H1 (cell line): ENCODE measurements at regions not wholly inside any gene's neighbourhood (a gene's known extent, or its start where the extent isn't known, plus 50 kb on each side); places are given as distances from the start of the nearest gene placed in this dataset.
"Not testable (repeated sequence)": the region's sequence is repeated elsewhere in the genome, so short reads cannot be mapped to it uniquely, and the experiment has no call there.

Experiments used
- CTCF ChIA-PET: fragments of 300-600 bp; sonication (Branson Sonifier 250); formaldehyde crosslinking; loops from one replicate; lab custom pipeline; 2021; ENCODE audit not compliant: partially characterized antibody; lab: Charles Lee
- POLR2A ChIA-PET: fragments of 300-600 bp; sonication (Branson Sonifier 250); formaldehyde crosslinking; loops from one replicate; lab custom pipeline; 2021; ENCODE audit warnings: inconsistent platforms; ENCODE audit not compliant: partially characterized antibody; lab: Charles Lee
- DNase-seq, 2 experiments: peaks; one replicate each; pipeline versions ENCODE4 v3.0.0 to v3.0.0-alpha.2; 2010 to 2022; ENCODE audit warnings: low spot score in 2 of 2, low read depth in 1 of 2, mixed read lengths in 1 of 2
- FAIRE-seq: peaks from 2 replicates; lab custom pipeline; 2011; peaks lifted over from hg19 to GRCh38; lab: Jason Lieb, UNC
- H2AFZ ChIP-seq: 2 replicates; pipeline ENCODE4 v1.8.1; 2012; ENCODE audit warnings: low read length, inconsistent platforms
- H2AK5ac ChIP-seq: 2 replicates; pipeline ENCODE4 v1.6.1; 2013; ENCODE audit warnings: low read depth, low read length
- H2BK120ac ChIP-seq: replicated peaks from 2 replicates; pipeline ENCODE3; 2013; ENCODE audit warnings: low read depth, low read length, inconsistent platforms
- H2BK12ac ChIP-seq: 2 replicates; pipeline ENCODE4 v1.6.1; 2013; ENCODE audit warnings: low read depth, low read length
- H2BK15ac ChIP-seq: 2 replicates; pipeline ENCODE4 v1.6.1; 2013; ENCODE audit warnings: low read length
- H2BK20ac ChIP-seq: 2 replicates; pipeline ENCODE4 v1.6.1; 2013; ENCODE audit warnings: low read length
- H2BK5ac ChIP-seq: 2 replicates; pipeline ENCODE4 v1.6.1; 2013; ENCODE audit warnings: low read depth, low read length
- H3K14ac ChIP-seq: 2 replicates; pipeline ENCODE4 v1.6.1; 2013; ENCODE audit warnings: inconsistent platforms; ENCODE audit not compliant: insufficient read length
- H3K18ac ChIP-seq: 2 replicates; pipeline ENCODE4 v1.6.1; 2013; ENCODE audit warnings: low read length; ENCODE audit errors: extremely low read depth
- H3K23ac ChIP-seq: 2 replicates; pipeline ENCODE4 v1.6.1; 2013; ENCODE audit warnings: inconsistent platforms; ENCODE audit not compliant: insufficient read length
- H3K23me2 ChIP-seq: 2 replicates; pipeline ENCODE4 v1.6.1; 2013; ENCODE audit warnings: low read depth, low read length
- H3K27ac ChIP-seq: 2 replicates; pipeline ENCODE4 v1.6.1; 2011; ENCODE audit warnings: low read depth, low read length, inconsistent platforms
- H3K27me3 ChIP-seq, 4 experiments: replicated peaks in 1 of 4; 1 replicate in 1 of 4; 2 replicates in 3 of 4; pipeline versions ENCODE4 v1.6.1 to v1.8.1; 2011 to 2013; ENCODE audit warnings: low read length in 3 of 4, mild to moderate bottlenecking in 3 of 4, inconsistent platforms in 2 of 4, mixed read lengths in 2 of 4, moderate library complexity in 1 of 4; ENCODE audit not compliant: control insufficient read depth in 3 of 4, insufficient read depth in 3 of 4; ENCODE audit errors: extremely low read depth in 1 of 4
- H3K36me3 ChIP-seq, 4 experiments: 2 replicates each; pipeline versions ENCODE4 v1.6.1 to v1.8.1; 2011 to 2013; ENCODE audit warnings: mild to moderate bottlenecking in 4 of 4, low read length in 3 of 4, moderate library complexity in 2 of 4, control low read depth in 1 of 4, inconsistent platforms in 1 of 4; ENCODE audit not compliant: insufficient read depth in 4 of 4, control insufficient read depth in 2 of 4
- H3K4ac ChIP-seq: replicated peaks from 2 replicates; pipeline ENCODE3; 2013; ENCODE audit warnings: low read length, low read depth, mixed read lengths, inconsistent platforms; ENCODE audit not compliant: insufficient read length
- H3K4me1 ChIP-seq, 4 experiments: replicated peaks in 1 of 4; 1 replicate in 1 of 4; 2 replicates in 3 of 4; pipeline versions ENCODE4 v1.6.1 to v1.8.1; 2011 to 2013; ENCODE audit warnings: low read length in 3 of 4, inconsistent platforms in 2 of 4, mixed read lengths in 1 of 4; ENCODE audit not compliant: insufficient read depth in 4 of 4, control insufficient read depth in 3 of 4
- H3K4me2 ChIP-seq, 2 experiments: 2 replicates each; pipeline versions ENCODE4 v1.6.1 to v1.8.1; 2011 to 2013; ENCODE audit warnings: low read depth in 2 of 2, low read length in 2 of 2, control low read depth in 1 of 2, inconsistent platforms in 1 of 2, mild to moderate bottlenecking in 1 of 2; ENCODE audit not compliant: insufficient read depth in 1 of 2
- H3K4me3 ChIP-seq, 4 experiments: fragments of 200-600, 300-600 bp in 1 of 4; sonication (generic), shearing (Covaris generic), sonication (Bioruptor Twin) in 1 of 4; 2 replicates each; pipeline versions ENCODE4 v1.5.1 to v1.8.1; 2011 to 2016; ENCODE audit warnings: low read length in 4 of 4, low read depth in 3 of 4, control low read depth in 2 of 4, inconsistent platforms in 2 of 4, mild to moderate bottlenecking in 2 of 4, mixed read lengths in 1 of 4, moderate library complexity in 1 of 4; ENCODE audit not compliant: insufficient read depth in 2 of 4; ENCODE audit errors: extremely low read depth in 1 of 4
- H3K56ac ChIP-seq: replicated peaks from 2 replicates; pipeline ENCODE3; 2013; ENCODE audit warnings: low read depth, mild to moderate bottlenecking, mixed read lengths, low read length, inconsistent platforms; ENCODE audit not compliant: insufficient read length
- H3K79me1 ChIP-seq: 2 replicates; pipeline ENCODE4 v1.6.1; 2013; ENCODE audit warnings: low read depth, low read length, control low read depth
- H3K79me2 ChIP-seq, 2 experiments: 2 replicates each; pipeline versions ENCODE4 v1.6.1 to v1.8.1; 2012 to 2013; ENCODE audit warnings: low read length in 2 of 2, mild to moderate bottlenecking in 2 of 2, inconsistent platforms in 1 of 2; ENCODE audit not compliant: insufficient read depth in 2 of 2, control insufficient read depth in 1 of 2
- H3K9ac ChIP-seq, 4 experiments: replicated peaks in 1 of 4; 1 replicate in 1 of 4; 2 replicates in 3 of 4; pipeline versions ENCODE4 v1.6.1 to v1.8.1; 2011 to 2013; ENCODE audit warnings: low read depth in 3 of 4, low read length in 3 of 4, control low read depth in 2 of 4, mild to moderate bottlenecking in 2 of 4, moderate library complexity in 2 of 4, inconsistent platforms in 1 of 4; ENCODE audit errors: extremely low read depth in 1 of 4
- H3K9me3 ChIP-seq, 2 experiments: 2 replicates each; pipeline versions ENCODE4 v1.6.1 to v1.8.1; 2012 to 2013; ENCODE audit warnings: mild to moderate bottlenecking in 2 of 2, moderate library complexity in 2 of 2, control low read depth in 1 of 2, inconsistent platforms in 1 of 2, low read depth in 1 of 2, low read length in 1 of 2, mixed read lengths in 1 of 2; ENCODE audit not compliant: insufficient read depth in 2 of 2
- H4K20me1 ChIP-seq, 2 experiments: replicated peaks in 1 of 2; 2 replicates each; pipeline versions ENCODE3 to v1.8.1; 2011 to 2013; ENCODE audit warnings: inconsistent platforms in 2 of 2, low read length in 2 of 2, mild to moderate bottlenecking in 1 of 2; ENCODE audit not compliant: insufficient read depth in 2 of 2, control insufficient read depth in 1 of 2
- H4K5ac ChIP-seq: 2 replicates; pipeline ENCODE4 v1.6.1; 2013; ENCODE audit warnings: low read length, low read depth, mixed read lengths, inconsistent platforms; ENCODE audit not compliant: insufficient read length
- H4K8ac ChIP-seq: 2 replicates; pipeline ENCODE4 v1.8.0; 2013; ENCODE audit warnings: mild to moderate bottlenecking, moderate library complexity, low read length, inconsistent platforms; ENCODE audit not compliant: insufficient read depth; ENCODE audit errors: extremely low read depth
- H4K91ac ChIP-seq: replicated peaks from 2 replicates; pipeline ENCODE3; 2013; ENCODE audit warnings: low read length, mixed read lengths, inconsistent platforms; ENCODE audit not compliant: insufficient read length
- WGBS, 2 experiments: shearing (Covaris generic) in 1 of 2; methylation state at CpG; one replicate each; pipeline versions ENCODE4 v1.1.6 to v1.1.7; 2013 to 2015; ENCODE audit warnings: low lambda C conversion rate in 2 of 2, mixed read lengths in 2 of 2, inconsistent platforms in 1 of 2, low coverage in 1 of 2, missing lambda C conversion rate in 1 of 2; ENCODE audit not compliant: insufficient replicate concordance in 2 of 2, insufficient coverage in 1 of 2, insufficient read length in 1 of 2; ENCODE audit errors: extremely low coverage in 1 of 2, missing lambda C conversion rate in 1 of 2; 5-methylcytosine and 5-hydroxymethylcytosine counted together

DNA sequence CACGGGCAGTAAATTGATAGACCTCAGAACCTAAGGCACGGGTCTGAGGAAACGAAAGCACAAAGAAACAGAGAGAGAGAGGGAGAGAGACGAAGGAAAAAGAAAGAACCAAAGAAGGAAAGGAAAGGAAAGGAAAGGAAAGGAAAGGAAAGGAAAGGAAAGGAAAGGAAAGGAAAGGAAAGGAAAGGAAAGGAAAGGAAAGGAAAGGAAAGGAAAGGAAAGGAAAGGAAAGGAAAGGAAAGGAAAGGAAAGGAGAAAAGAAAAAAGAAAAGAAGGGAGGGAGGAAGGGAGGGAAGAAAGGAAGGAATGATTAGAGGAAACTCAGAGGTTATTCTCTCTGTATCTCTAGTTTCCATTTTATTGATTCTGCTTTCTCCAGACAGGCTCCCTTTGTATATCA, 302.6 kb upstream of the SLITRK3 start:
- H3K14ac ChIP-seq, H3K4ac ChIP-seq, H4K91ac ChIP-seq, FAIRE-seq, POLR2A ChIA-PET, H3K23me2 ChIP-seq, H3K4me3 ChIP-seq, H2BK12ac ChIP-seq, H3K9me3 ChIP-seq, H3K4me1 ChIP-seq, H4K8ac ChIP-seq, H3K27ac ChIP-seq, H3K36me3 ChIP-seq, H3K9ac ChIP-seq, H3K18ac ChIP-seq, H3K79me1 ChIP-seq, H3K23ac ChIP-seq, H3K79me2 ChIP-seq, H3K27me3 ChIP-seq, H3K4me2 ChIP-seq, H2AK5ac ChIP-seq, CTCF ChIA-PET, H2BK120ac ChIP-seq, H2BK5ac ChIP-seq, H3K56ac ChIP-seq, H2BK20ac ChIP-seq, H4K5ac ChIP-seq, H2BK15ac ChIP-seq, H2AFZ ChIP-seq, H4K20me1 ChIP-seq, DNase-seq: not testable (repeated sequence)
- WGBS, 2 experiments, result 70% methylated on average over 4 of the region's 4 CpGs; no CpG with 5 or more reads in 1 of the 2 experiments
